SK-N-MC (cell line): ENCODE measurements at regions not wholly inside any gene's neighbourhood (a gene's known extent, or its start where the extent isn't known, plus 50 kb on each side); places are given as distances from the start of the nearest gene placed in this dataset.

Experiments used
- EZH2 ChIP-seq: fragments of 200-600 bp; sonication (generic); IDR thresholded peaks from one replicate; pipeline ENCODE4 v1.6.1; 2017; ENCODE audit warnings: antibody characterized with exemption
- POLR2AphosphoS5 ChIP-seq: IDR thresholded peaks from 2 replicates; pipeline ENCODE4 v1.6.1; 2012; ENCODE audit warnings: mild to moderate bottlenecking, low read depth, low read length, borderline replicate concordance

DNA sequence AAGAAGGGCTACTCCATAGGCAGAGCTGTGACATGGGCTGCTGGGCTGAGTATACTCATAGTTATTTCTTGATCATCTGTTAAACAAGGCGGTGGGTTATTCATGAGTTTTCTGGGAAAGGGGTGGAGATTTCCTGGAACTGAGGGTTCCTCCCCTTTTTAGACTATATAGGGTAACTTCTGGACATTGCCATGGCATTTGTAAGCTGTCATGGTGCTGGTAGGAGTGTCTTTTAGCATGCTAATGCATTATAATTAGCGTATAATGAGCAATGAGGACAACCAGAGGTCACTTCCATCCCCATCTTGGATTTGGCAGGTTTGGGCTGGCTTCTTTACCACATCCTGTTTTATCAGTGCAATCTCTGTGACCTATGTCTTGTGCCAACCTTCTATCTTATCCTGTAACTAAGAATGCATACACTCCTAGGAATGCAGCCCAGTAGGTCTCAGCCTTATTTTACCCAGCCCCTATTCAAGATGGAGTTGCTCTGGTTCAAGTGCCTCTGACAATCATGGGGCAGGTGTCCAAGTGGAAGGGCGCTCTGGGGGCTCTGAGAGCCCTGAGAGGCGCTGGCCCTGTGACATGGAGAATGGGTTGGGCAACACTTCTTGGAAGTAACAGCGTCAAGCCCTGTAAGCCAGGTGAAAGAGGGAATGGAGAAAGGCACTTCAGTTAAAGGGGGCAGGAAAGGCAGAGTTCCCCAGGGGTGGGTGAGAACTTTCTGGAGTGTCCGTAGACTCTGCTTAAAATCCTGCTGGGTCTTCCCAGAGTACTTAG, 354.2 kb upstream of the SULF2 start:
- no peak for TF ChIP-seq POLR2AphosphoS5
- TF ChIP-seq EZH2: no peak
